ENCODE measurements at regions not wholly inside any gene's neighbourhood (a gene's known extent, or its start where the extent isn't known, plus 50 kb on each side); places are given as distances from the start of the nearest gene placed in this dataset.
"Not testable (repeated sequence)": the region's sequence is repeated elsewhere in the genome, so short reads cannot be mapped to it uniquely, and the experiment has no call there.

DNA sequence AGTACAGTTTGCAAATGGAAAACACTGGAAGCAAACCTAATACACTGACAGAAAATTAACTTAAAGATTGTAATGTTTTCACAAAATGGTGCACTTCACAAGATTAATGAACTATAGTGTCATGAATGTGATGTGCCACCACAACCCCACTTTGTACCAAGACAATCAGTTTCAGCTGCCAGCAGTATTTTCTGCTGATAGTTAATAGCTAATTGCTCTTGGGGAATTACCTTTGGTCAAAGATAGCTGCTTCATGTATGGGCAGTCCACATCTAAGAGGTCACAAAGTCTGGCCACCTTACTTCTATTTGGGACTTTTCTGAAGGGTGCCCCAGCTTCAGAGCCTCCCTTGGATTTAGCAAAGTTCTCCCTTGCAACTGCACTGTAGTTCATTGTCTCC, 254.0 kb downstream of the CALCRL start:
- Histone ChIP-seq H3K27me3 (peaks cover 0 to 3% of the 10 kb centered on the region in 2 donors), H3K4me1 (no peaks in the 10 kb centered on the region), H3K27ac (no peak overlapping the region), H3K9me3 (no peaks in the 10 kb centered on the region), H3K36me3 (replicated peaks in 1 of 2; ENCODE audit: insufficient read depth in 1 of 2, low read depth in 2 of 2) (no peaks in the 10 kb centered on the region), H3K4me3 (no peak overlapping the region)
- DNase-seq = no peak
- intact Hi-C loops (cut with DNase I) = no loop called here
- no peak for ATAC-seq
- TF ChIP-seq, protein P1, sequence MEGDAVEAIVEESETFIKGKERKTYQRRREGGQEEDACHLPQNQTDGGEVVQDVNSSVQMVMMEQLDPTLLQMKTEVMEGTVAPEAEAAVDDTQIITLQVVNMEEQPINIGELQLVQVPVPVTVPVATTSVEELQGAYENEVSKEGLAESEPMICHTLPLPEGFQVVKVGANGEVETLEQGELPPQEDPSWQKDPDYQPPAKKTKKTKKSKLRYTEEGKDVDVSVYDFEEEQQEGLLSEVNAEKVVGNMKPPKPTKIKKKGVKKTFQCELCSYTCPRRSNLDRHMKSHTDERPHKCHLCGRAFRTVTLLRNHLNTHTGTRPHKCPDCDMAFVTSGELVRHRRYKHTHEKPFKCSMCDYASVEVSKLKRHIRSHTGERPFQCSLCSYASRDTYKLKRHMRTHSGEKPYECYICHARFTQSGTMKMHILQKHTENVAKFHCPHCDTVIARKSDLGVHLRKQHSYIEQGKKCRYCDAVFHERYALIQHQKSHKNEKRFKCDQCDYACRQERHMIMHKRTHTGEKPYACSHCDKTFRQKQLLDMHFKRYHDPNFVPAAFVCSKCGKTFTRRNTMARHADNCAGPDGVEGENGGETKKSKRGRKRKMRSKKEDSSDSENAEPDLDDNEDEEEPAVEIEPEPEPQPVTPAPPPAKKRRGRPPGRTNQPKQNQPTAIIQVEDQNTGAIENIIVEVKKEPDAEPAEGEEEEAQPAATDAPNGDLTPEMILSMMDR (IDR thresholded peaks at IDR 0.05) = no peak
- TF ChIP-seq POLR2A (IDR thresholded peaks at IDR 0.05) = no peak

DNA sequence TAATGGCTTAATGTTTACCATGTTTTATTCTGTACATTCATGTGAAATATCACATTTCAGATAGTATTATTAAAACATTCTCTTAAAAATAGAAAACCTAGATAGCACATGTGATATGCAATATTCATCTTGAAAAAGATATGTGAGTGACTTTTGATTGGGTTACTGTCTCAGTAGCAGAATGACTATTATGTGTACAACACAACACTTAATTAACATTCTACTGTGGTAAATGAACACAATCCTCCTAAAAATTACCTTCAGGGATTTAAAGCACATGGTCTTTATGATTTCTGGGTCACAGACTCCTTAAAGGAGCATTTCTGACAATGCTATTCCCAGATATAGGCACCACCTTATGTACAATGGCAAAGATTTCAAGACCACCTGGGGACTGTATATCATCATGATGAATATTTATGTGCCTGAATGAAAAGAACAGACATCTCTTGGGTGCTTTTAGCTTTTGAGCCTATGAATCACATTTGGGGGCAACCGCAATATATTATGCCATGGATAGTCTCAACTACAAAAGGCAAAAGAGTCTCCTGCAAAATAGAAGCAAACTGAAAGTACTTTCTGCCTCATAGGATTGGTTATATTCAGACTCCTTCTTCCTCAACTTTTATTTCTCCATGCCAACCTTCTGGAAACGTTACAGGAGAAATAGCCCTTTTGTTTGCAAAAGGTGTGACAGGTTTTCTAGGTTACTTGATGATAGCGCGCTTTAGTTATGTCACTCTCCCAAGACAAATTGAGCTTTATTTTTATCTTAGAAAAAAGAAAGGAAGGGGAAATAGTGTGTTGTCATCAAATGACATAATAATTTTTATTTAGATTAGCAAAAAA, 259.0 kb downstream of the CALCRL start:
- DNase-seq (no peak), ATAC-seq (no peak)
- 54 to 62% methylated on average over 4 of the region's 4 CpGs for WGBS, 2 donors
- Histone ChIP-seq H3K36me3 (replicated peaks in 1 of 2; ENCODE audit: insufficient read depth in 1 of 2, low read depth in 2 of 2) (no peaks in the 10 kb centered on the region), H3K4me1 (no peaks in the 10 kb centered on the region), H3K27me3 (peaks cover 0 to 3% of the 10 kb centered on the region in 2 donors), H3K9me3 (no peaks in the 10 kb centered on the region), H3K4me3 (no peak overlapping the region), H3K27ac (no peak overlapping the region)
- TF ChIP-seq POLR2A (IDR thresholded peaks at IDR 0.05) = no peak
- TF ChIP-seq, protein P1 (IDR thresholded peaks at IDR 0.05) = no peak
- intact Hi-C loops (cut with DNase I) = no loop called here

DNA sequence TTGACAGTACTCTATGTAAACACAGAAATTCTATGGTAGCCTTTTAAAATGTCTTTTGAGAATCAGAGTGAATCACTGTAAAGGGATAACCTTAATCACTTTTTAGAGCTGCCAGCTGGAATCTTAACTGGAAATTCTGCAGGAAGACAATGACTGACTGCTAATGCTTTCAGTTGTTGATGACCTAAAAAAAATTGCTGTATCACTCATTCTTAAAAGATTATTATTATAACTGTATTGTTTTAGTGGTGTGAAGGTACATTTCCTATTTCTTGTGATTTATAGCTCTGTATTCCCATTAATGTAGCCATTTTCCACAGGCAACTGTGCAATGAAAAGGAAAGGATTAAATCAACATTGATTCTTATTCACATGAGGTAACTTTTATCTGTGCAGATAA, 260.5 kb downstream of the CALCRL start:
- TF ChIP-seq, protein P1 (IDR thresholded peaks at IDR 0.05) = no peak
- TF ChIP-seq POLR2A (IDR thresholded peaks at IDR 0.05) = no peak
- intact Hi-C loops (cut with DNase I) = no loop called here
- Histone ChIP-seq H3K4me1 (no peaks in the 10 kb centered on the region), H3K27me3 (peaks cover 0 to 3% of the 10 kb centered on the region in 2 donors), H3K4me3 (no peak overlapping the region), H3K9me3 (no peaks in the 10 kb centered on the region), H3K36me3 (replicated peaks in 1 of 2; ENCODE audit: insufficient read depth in 1 of 2, low read depth in 2 of 2) (no peaks in the 10 kb centered on the region), H3K27ac (no peak overlapping the region)
- ATAC-seq (no peak), DNase-seq (no peak)

DNA sequence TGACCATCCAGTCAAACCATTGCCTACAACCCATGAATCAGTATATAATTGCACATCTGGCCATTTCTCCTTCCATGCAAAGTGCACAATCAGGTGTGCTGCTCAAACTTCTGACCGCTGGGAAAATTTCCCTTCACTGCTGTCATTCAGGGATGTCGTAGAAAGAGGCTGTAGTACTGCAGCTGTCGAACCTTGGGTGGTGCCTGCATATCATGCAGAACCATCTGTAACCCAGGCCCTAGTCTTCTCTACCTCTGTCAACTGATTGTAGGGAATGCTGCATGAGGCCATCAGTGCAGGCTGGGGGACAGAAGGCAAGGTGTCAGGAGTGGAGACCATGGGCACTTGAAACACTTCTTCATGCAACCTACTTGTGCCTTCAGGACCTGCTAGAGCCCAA, 267.5 kb downstream of the CALCRL start:
- Histone ChIP-seq H3K27ac (no peak overlapping the region), H3K36me3 (replicated peaks in 1 of 2; ENCODE audit: insufficient read depth in 1 of 2, low read depth in 2 of 2) (no peaks in the 10 kb centered on the region), H3K4me1 (no peaks in the 10 kb centered on the region), H3K9me3 (no peaks in the 10 kb centered on the region), H3K4me3 (no peak overlapping the region), H3K27me3 (no peaks in the 10 kb centered on the region)
- DNase-seq (no peak), ATAC-seq (no peak)
- intact Hi-C loops (cut with DNase I) = no loop called here
- no peak for TF ChIP-seq POLR2A (IDR thresholded peaks at IDR 0.05)
- TF ChIP-seq, protein P1 (IDR thresholded peaks at IDR 0.05) = no peak
- WGBS, 2 donors = 73 to 76% methylated on average over 3 of the region's 3 CpGs

DNA sequence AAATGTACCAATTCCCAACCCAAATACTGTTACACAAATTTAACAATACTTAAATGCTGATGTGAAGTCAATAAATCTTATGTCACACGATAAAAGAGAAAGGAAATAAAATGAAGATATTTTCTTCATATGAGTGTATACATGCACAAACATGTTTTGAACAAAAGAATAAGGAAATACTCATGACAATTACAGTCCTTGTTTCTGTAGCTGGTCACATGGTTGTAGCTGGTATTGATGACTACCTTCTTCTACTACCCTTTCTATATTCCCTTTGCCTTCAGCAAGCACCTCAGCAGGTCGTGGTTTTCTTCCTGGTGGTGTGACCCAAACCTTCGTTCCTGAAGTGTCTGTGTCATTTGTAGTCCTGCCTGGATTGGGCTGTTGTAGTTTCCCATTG, 269.2 kb downstream of the CALCRL start:
- H3K4me1 ChIP-seq; H3K36me3 ChIP-seq (replicated peaks in 1 of 2; ENCODE audit: insufficient read depth in 1 of 2, low read depth in 2 of 2); ATAC-seq; intact Hi-C loops (cut with DNase I); H3K4me3 ChIP-seq; H3K27ac ChIP-seq; H3K27me3 ChIP-seq; H3K9me3 ChIP-seq; DNase-seq: not testable (repeated sequence)
- WGBS, 2 donors = 47 to 54% methylated on average over 3 of the region's 3 CpGs

All from body of pancreas (tissue), 4 donors.